ENCODE measurements at regions not wholly inside any gene's neighbourhood (a gene's known extent, or its start where the extent isn't known, plus 50 kb on each side); places are given as distances from the start of the nearest gene placed in this dataset.
A peak's percentile ranks its signal among the peaks of the same experiment; 100 is the strongest.
"Not testable (repeated sequence)": the region's sequence is repeated elsewhere in the genome, so short reads cannot be mapped to it uniquely, and the experiment has no call there.

- not testable (repeated sequence) for H3K4me3 ChIP-seq (ENCODE audit: low read depth, low read length); DNase-seq (ENCODE audit: low read depth)
Measured at GRCh38 chr11:3583476-3583875, 58.3 kb downstream of the ART5 start.

GRCh38 chr11:3581389-3581725 is 60.4 kb downstream of the ART5 start:
- not testable (repeated sequence) for H3K4me3 ChIP-seq (ENCODE audit: low read depth, low read length); DNase-seq (ENCODE audit: low read depth)

DNA sequence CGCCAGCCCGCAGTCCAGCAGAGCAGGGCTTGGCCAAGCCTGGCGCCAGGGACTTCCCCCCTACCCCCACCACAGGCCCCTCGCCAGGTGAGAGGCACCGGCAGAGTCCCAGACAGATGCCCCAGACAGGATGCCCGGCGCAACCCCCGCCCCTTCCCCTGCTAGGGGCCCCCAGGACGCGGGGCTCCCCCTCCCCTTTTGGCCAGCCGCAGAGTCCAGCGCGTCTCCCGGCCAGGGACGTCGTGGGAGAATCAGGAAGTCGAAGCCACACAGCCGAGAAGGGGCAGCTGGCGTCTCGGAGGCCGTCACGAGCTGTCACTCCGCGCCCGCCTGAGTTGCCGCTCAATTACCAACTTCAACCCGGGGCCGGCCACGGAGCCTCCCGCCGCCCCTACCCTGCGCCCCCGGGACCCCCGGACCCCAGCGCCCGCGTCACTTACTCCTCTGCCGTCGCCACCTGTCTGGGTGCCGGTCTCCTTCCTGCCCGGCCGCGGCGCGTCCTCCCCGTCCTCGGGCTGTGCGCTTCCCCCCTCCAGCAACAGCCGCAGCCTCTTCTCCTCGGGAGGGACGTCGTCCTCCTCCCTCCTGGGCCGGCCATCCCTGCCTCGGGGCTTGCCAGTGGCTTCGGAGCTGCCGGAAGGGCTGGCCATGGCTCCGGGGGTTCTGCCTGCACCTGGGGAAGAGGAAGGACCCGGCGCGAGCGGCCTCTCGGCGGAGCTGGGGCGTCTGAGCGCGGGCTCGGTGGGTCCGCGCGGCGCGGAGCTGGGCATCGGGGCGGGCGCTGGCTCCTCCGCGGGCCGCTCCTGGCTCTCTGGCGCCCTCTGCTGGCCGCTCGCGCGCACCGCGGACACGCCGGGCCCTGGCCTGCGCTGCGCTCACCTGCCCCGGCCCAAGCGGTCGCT is 61.1 kb downstream of the ART5 start:
- DNase-seq (ENCODE audit: low read depth) = not testable (repeated sequence)
- peak overlapping the region; percentile 46 for H3K4me3 ChIP-seq (ENCODE audit: low read depth, low read length)
- TF ChIP-seq, protein P1, sequence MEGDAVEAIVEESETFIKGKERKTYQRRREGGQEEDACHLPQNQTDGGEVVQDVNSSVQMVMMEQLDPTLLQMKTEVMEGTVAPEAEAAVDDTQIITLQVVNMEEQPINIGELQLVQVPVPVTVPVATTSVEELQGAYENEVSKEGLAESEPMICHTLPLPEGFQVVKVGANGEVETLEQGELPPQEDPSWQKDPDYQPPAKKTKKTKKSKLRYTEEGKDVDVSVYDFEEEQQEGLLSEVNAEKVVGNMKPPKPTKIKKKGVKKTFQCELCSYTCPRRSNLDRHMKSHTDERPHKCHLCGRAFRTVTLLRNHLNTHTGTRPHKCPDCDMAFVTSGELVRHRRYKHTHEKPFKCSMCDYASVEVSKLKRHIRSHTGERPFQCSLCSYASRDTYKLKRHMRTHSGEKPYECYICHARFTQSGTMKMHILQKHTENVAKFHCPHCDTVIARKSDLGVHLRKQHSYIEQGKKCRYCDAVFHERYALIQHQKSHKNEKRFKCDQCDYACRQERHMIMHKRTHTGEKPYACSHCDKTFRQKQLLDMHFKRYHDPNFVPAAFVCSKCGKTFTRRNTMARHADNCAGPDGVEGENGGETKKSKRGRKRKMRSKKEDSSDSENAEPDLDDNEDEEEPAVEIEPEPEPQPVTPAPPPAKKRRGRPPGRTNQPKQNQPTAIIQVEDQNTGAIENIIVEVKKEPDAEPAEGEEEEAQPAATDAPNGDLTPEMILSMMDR (IDR thresholded peaks at IDR 0.05; ENCODE audit: control insufficient read depth, extremely low read depth, insufficient read depth) = peak; percentile 86

GRCh38 chr11:3579600-3580459 is 62.0 kb downstream of the ART5 start:
- H3K4me3 ChIP-seq (ENCODE audit: low read depth, low read length); DNase-seq (ENCODE audit: low read depth): not testable (repeated sequence)

DNA sequence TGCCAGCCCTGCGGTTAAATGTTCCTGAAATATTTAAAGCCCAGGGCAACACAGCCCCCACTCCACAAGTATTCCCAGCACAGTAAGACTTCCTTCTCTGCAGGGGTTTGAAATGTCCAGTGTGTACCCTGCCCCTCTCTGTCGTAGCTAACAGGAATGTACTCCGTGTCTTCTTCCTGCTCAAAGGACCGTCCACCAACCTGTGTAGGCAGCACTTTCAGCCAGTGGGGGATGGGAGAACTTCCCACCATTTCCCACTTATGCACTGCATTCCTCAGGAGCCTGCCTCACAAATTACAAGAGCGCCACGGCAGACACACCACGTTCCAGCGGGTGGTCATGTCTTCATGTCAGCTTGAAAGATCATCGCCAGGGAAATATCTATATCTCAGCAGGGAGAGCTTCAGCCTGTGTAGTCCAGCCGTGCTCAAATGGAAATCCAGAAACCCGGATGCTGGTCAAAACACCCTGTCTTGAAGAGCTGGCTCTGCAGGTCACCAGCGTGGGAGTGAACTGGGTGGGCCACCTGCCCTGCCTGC is 65.7 kb downstream of the ART5 start:
- not testable (repeated sequence) for DNase-seq (ENCODE audit: low read depth)

DNA sequence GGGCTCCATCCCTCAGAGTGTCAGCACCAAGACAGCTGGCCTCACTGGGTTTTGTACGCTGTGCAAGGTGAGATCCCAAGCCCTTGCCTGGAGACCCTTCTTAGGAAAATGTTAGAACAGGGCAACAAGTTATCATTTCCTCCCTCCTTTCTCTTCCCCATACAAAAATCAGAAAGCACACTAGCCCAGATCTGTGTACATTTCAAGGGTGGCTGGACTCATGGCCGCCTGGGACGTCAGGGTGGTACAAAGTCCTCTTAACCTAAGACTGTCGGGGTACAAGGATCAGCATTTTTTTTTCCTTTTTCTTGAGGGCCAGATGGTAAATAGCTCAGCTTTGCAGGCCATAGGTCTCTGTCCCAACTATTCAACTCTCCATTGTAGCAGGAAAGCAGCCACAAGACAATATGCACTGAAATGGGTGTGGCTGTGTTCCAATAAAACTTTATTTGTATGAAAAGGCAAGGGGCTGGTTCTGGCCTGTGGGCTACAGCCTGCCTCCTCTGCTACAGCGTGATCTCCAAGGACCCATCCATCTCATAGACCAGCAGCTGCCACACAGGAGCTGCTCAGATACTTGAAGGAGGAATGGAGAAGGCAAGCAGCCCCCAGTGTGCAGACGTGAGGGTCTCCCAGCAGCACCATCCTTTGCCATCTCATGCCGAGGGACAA is 68.7 kb downstream of the ART5 start:
- not testable (repeated sequence) for H3K4me3 ChIP-seq (ENCODE audit: low read depth, low read length); DNase-seq (ENCODE audit: low read depth)

More for the DNA sequence above, 65.7 kb downstream of the ART5 start:
- not testable (repeated sequence) for H3K4me3 ChIP-seq (ENCODE audit: low read depth, low read length)

GRCh38 chr11:3571752-3572151 is 70.0 kb downstream of the ART5 start:
- H3K4me3 ChIP-seq (ENCODE audit: low read depth, low read length) = not testable (repeated sequence)
- DNase-seq (ENCODE audit: low read depth) = peak; percentile 14

GRCh38 chr11:3565838-3566237 is 76.0 kb downstream of the ART5 start:
- DNase-seq (ENCODE audit: low read depth); H3K4me3 ChIP-seq (ENCODE audit: low read depth, low read length): not testable (repeated sequence)

- DNase-seq (ENCODE audit: low read depth) = peak; percentile 1
- not testable (repeated sequence) for H3K4me3 ChIP-seq (ENCODE audit: low read depth, low read length)
- TF ChIP-seq, protein P1 (IDR thresholded peaks at IDR 0.05; ENCODE audit: control insufficient read depth, extremely low read depth, insufficient read depth) = peak; percentile 55
Measured at GRCh38 chr11:3564383-3564782, 77.4 kb downstream of the ART5 start.

DNA sequence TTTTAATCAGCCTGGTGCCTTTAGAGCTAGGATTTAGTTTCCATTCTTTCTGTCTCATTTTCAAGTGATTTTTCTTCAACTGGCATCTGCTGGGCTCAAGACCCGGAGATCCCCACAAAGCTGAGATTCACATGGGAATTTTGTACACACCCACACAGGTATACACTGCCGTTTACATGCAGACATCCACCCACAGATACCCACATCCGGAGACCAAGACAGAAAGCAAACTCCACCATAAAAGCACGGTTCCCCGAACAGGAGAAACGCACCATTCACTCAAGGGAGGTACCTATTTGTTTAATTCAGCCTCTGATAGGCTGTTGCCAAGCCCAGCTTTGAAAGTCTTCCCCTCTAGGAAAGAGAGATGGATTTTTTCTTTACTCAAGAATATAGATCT is 87.2 kb downstream of the ART5 start:
- not testable (repeated sequence) for DNase-seq (ENCODE audit: low read depth); H3K4me3 ChIP-seq (ENCODE audit: low read depth, low read length)

GRCh38 chr11:3544990-3545389 is 96.8 kb downstream of the ART5 start:
- not testable (repeated sequence) for DNase-seq (ENCODE audit: low read depth); H3K4me3 ChIP-seq (ENCODE audit: low read depth, low read length)

- not testable (repeated sequence) for H3K4me3 ChIP-seq (ENCODE audit: low read depth, low read length); DNase-seq (ENCODE audit: low read depth)
Measured at GRCh38 chr11:3538220-3538619, 103.6 kb downstream of the ART5 start.

GRCh38 chr11:3537254-3537653 is 104.5 kb downstream of the ART5 start:
- DNase-seq (ENCODE audit: low read depth); H3K4me3 ChIP-seq (ENCODE audit: low read depth, low read length): not testable (repeated sequence)

GRCh38 chr11:3532958-3533357 is 108.8 kb downstream of the ART5 start:
- not testable (repeated sequence) for H3K4me3 ChIP-seq (ENCODE audit: low read depth, low read length); DNase-seq (ENCODE audit: low read depth)

- DNase-seq (ENCODE audit: low read depth); H3K4me3 ChIP-seq (ENCODE audit: low read depth, low read length): not testable (repeated sequence)
Measured at GRCh38 chr11:3531280-3531679, 110.5 kb downstream of the ART5 start.

DNA sequence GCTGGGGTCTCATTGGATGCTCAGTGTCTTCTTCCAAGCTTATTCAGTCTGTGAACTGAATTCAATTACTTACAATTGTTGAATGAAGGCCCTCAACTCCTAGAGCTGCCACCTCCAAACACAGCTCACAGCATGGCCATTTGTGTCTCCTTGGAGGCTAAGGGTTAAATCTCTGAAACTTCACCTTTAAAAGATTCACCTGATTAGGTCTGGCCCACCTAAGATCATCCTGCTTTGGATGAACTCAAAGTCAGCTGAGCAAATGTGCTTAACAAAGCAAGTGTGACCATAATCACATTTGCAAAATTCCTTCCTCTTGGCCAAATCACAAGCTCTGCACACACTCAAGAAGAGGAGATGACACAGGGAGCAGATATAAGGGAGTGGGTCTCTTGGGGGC is 118.2 kb downstream of the ART5 start:
- DNase-seq (ENCODE audit: low read depth) = not testable (repeated sequence)

More for the DNA sequence above, 118.2 kb downstream of the ART5 start:
- H3K4me3 ChIP-seq (ENCODE audit: low read depth, low read length) = not testable (repeated sequence)
